Spleen (tissue), 7 donors: ENCODE measurements at regions not wholly inside any gene's neighbourhood (a gene's known extent, or its start where the extent isn't known, plus 50 kb on each side); places are given as distances from the start of the nearest gene placed in this dataset.

ENCODE experiments used
- CTCF ChIP-seq, 11 experiments: fragments of 200-600 bp in 7 of 11; fragments of 450-650 bp in 4 of 11; sonication (generic) in 4 of 11; IDR thresholded peaks in 8 of 11; conservative IDR thresholded peaks in 3 of 11; 1 replicate in 7 of 11; 2 replicates in 4 of 11; pipeline versions ENCODE4 v1.4.0 to v1.8.0; 2016 to 2021; ENCODE audit warnings: antibody characterized with exemption in 11 of 11, inconsistent platforms in 4 of 11, mild to moderate bottlenecking in 1 of 11
- POLR2A ChIP-seq, 3 donors: fragments of 450-650 bp; IDR thresholded peaks; one replicate each; pipeline ENCODE4 v1.5.1; 2017; ENCODE audit warnings: antibody characterized with exemption in 3 of 3, mild to moderate bottlenecking in 1 of 3
- donor health status: DM: no; HTN: no; CAD: no; lungs with moderate emphysema.
- donor health status: DM: no; HTN: no; CAD: no.
- donor health status: DM: no; HTN: no; CAD: no.

GRCh38 chr18:44125446-44125845, 555.2 kb upstream of the SETBP1 start:
- TF ChIP-seq CTCF (IDR thresholded peaks at IDR 0.05 in 8 of 11, conservative IDR thresholded peaks at IDR 0.05 in 3 of 11) (no peak), POLR2A (IDR thresholded peaks at IDR 0.05) (no peak)
